HG03108 (cell line): ENCODE measurements at regions not wholly inside any gene's neighbourhood (a gene's known extent, or its start where the extent isn't known, plus 50 kb on each side); places are given as distances from the start of the nearest gene placed in this dataset.
A peak's percentile ranks its signal among the peaks of the same experiment; 100 is the strongest.

Experiments
- ATAC-seq: cut with Tn5 transposase; IDR thresholded peaks from one replicate; pipeline ENCODE4 v1.9.1; 2021; ENCODE audit warnings: moderate library complexity; ENCODE audit not compliant: unreplicated experiment

- ATAC-seq, result no peak
These were observed 301.2 kb upstream of the E2F7 start for GRCh38 chr12:77366616-77367015.

GRCh38 chr12:77364400-77364799 lies 299.0 kb upstream of the E2F7 start:
- no peak for ATAC-seq

- ATAC-seq, result no peak
These were observed 297.3 kb upstream of the E2F7 start for GRCh38 chr12:77362509-77363210.

DNA sequence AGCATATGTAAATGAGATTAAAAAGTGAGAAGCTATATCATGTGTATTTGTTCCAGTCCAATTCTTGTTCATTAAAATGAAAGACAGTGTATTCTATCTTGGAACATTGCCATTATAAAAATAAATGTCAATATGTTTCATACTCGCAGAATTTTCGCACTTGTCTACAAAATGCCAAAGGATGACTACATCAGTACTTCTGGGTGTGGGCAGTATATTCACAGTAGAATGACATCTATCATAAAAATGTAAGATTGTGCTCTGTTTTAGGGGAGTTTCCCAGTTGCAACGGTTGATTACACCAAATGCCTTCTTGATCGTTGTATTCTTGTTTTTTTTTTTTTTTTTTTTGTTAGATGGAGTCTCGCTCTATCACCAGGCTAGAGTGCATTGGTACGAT lies 292.3 kb upstream of the E2F7 start:
- ATAC-seq, result no peak

GRCh38 chr12:77354766-77355362 lies 289.5 kb upstream of the E2F7 start:
- no peak for ATAC-seq

GRCh38 chr12:77352946-77353345 lies 287.6 kb upstream of the E2F7 start:
- no peak for ATAC-seq

GRCh38 chr12:77351860-77352259 lies 286.5 kb upstream of the E2F7 start:
- ATAC-seq, result no peak

- ATAC-seq, result no peak
These were observed 284.5 kb upstream of the E2F7 start for GRCh38 chr12:77349689-77350370.

DNA sequence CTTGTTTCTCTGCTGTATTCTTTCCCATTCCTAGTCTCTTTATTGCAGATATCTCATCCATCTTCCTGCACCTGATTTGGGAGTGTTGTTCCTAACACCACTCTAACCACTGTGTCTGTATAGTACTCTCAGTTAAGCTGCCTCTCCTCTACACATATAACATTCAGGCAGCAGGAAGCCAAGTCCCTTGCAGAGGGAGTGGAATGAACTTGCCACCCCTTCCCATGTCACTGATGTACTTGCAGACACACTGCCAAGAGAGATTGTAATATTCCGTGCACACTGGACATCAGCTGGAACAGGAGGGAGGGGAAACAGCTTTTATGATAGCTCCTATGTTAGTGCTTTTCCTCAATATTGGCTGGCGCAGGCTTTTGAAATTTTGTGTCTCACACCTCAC lies 281.6 kb upstream of the E2F7 start:
- ATAC-seq, result no peak

- no peak for ATAC-seq
These were observed 280.0 kb upstream of the E2F7 start for GRCh38 chr12:77345336-77345735.

DNA sequence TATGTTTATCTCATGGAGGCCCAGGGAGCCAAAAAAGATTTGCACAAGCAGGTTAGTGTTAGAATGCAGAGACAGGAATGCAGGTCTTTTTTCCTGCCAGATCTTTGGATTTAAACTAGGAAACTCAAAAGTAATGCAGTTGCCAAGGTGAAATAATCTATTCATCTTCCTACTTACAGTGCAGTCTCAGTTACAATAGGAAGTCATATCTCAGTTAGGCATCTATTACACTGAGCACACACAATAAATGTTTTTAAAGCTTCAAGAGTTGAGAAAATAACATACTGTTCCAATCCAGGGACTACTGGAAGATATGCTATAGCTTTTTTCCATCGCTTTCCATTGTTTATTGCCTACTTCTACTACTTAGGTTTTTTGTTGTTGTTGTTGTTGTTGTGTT lies 279.3 kb upstream of the E2F7 start:
- no peak for ATAC-seq

DNA sequence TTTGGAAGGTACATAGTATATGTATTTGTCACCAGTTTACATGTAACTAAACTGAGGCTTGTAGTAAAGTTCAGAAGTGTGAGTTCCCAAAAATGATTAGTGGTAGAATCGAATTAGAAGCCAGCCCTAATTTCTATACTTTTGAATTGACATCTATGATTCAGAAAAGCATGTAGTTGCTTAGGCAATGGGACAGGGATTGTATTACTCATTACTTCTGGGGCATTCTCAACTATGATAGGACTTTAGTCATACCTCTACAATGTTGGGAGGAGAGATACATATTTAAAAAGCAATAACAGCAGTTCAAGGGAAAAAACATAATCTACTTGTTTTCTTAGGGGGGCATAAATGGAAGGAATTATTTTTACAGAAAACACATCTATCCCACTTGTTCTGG lies 277.9 kb upstream of the E2F7 start:
- no peak for ATAC-seq

DNA sequence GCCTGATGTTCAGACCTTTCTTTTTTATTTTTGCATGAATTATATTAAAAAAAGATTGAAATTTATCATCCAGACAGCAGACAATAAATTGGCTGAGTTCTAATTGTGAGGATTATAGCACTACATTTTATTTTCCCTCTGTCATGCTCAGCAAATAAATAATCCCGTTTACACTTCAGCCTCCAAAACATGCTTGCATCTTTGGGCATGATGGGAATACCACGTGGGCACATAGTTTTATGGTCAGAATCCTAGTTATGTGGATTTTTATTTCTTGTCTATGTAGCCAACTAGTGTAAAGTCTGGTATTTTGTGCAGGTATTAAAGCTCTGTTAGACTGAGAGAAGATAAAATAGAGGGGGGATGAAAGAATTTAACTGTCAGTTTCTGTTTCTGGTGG lies 276.9 kb upstream of the E2F7 start:
- no peak for ATAC-seq

DNA sequence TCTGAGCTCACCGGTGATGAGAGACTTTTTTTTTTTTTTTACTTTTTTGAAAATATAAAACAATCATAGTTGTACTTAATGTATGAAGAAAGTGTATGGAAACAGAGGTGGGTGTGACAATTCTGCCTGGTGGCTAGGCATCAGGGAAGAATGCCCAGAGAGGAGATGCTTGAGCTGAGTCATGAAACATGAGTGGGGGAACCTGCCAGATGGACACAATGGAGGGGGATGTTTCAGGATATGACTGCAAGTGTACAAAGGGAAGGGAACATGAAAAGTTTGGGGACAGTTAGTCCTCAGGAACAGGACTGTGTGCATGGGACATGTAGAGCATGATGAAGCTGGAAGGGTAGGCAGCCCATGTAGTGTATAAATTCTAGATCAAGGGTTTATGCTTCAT lies 274.2 kb upstream of the E2F7 start:
- ATAC-seq, result no peak

- ATAC-seq, result no peak
These were observed 272.0 kb upstream of the E2F7 start for GRCh38 chr12:77337362-77337761.

DNA sequence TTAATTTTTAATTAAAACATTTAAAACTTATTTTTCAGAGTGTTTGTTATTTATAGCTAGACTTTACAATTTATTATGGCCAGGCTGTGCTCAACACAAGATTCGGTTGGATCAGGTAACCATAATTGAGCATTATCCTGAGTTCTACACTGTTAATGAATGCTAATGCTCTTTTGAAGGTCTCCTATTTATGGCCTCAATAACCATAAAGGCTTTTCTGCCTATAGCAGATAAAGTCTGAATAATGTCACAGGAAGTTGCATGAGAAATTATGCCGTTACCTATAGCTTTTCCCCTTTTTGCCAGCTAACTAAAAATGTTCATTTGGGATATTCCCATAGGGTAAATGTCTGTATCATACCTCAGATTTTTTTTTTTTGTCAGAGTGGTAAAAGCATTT lies 269.4 kb upstream of the E2F7 start:
- ATAC-seq, result no peak

DNA sequence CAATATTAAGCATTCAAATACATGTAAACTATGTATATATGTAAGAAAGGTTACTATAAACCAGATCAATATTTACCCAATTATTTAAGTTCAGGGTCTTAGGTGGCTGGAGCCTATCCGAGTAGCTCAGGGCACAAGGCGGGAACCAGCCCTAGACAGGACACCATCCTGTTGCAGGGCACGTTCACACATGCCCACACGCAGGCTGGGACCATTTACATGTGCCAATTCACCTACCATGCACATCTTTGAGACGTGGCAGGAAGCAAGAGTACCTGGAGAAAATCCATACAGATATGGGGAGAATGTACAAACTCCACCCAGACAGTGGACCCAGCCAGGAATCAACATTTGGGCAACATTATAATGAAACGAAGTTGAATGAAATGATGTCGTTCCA lies 263.0 kb upstream of the E2F7 start:
- ATAC-seq, result no peak

- ATAC-seq, result no peak
These were observed 260.3 kb upstream of the E2F7 start for GRCh38 chr12:77325511-77326236.

GRCh38 chr12:77324763-77325468 lies 259.5 kb upstream of the E2F7 start:
- ATAC-seq, result peak; percentile 95

- no peak for ATAC-seq
These were observed 259.0 kb upstream of the E2F7 start for GRCh38 chr12:77324416-77324762.

DNA sequence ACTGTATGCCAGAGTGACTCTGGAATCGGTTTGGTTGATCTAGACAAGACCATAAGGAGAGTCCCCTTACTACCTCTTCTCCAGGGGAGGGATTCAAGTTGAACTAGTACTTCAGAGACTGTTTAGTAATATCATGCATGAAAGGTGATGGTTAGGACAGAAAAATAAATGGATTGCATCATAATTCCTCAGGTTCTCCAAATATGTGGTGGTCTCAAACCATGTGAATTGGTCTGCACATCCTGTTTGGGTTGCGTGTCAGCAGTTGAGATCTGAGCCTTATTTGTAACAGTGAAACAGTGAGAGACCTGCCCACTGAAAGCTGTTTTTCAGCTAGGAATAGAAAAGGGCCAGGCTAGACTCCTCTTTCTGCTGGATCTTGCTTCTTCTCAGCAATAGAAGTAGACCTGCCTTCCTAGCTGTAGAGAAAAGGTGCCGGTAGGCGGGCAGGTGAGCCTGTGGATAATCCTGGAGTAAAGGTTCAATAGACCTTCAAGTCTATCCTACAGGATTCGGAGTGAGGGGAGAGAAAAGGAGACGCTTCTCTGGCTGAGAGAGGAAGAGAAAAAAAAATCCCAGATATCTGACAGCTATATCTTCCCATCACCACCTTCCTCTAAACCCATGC lies 258.5 kb upstream of the E2F7 start:
- no peak for ATAC-seq
